Mesendoderm (in vitro differentiated cells): ENCODE measurements at regions not wholly inside any gene's neighbourhood (a gene's known extent, or its start where the extent isn't known, plus 50 kb on each side); places are given as distances from the start of the nearest gene placed in this dataset.
"Not testable (repeated sequence)": the region's sequence is repeated elsewhere in the genome, so short reads cannot be mapped to it uniquely, and the experiment has no call there.

Experiments
- DNase-seq: peaks from one replicate; pipeline ENCODE4 v3.0.0; 2013
- H2AK5ac ChIP-seq: 2 replicates; pipeline ENCODE4 v1.6.1; 2013; ENCODE audit warnings: low read length, inconsistent platforms
- H2BK120ac ChIP-seq: 2 replicates; pipeline ENCODE4 v1.6.1; 2013; ENCODE audit warnings: low read depth, mild to moderate bottlenecking, low read length, moderate library complexity, mixed read lengths
- H2BK15ac ChIP-seq: replicated peaks from 2 replicates; pipeline ENCODE4 v1.6.1; 2013; ENCODE audit warnings: low read depth, mild to moderate bottlenecking, moderate library complexity
- H2BK5ac ChIP-seq: 2 replicates; pipeline ENCODE4 v1.6.1; 2013; ENCODE audit warnings: low read length, inconsistent platforms
- H3K18ac ChIP-seq: 2 replicates; pipeline ENCODE4 v1.6.1; 2013; ENCODE audit warnings: mild to moderate bottlenecking, low read length, mixed read lengths
- H3K23ac ChIP-seq: one replicate; pipeline ENCODE4 v1.6.1; 2013; ENCODE audit warnings: low read length
- H3K27ac ChIP-seq: 2 replicates; pipeline ENCODE4 v1.5.1; 2013; ENCODE audit warnings: low read depth, mild to moderate bottlenecking, inconsistent platforms, low read length, moderate library complexity
- H3K27me3 ChIP-seq: 2 replicates; pipeline ENCODE4 v1.6.1; 2013; ENCODE audit warnings: low read length, control low read depth, mild to moderate bottlenecking, inconsistent platforms; ENCODE audit not compliant: insufficient read depth, poor library complexity
- H3K36me3 ChIP-seq: 2 replicates; pipeline ENCODE4 v1.6.1; 2013; ENCODE audit warnings: low read length, inconsistent platforms; ENCODE audit not compliant: control insufficient read depth, insufficient read depth
- H3K4ac ChIP-seq: one replicate; pipeline ENCODE4 v1.6.1; 2013; ENCODE audit warnings: low read depth, mild to moderate bottlenecking, low read length, moderate library complexity
- H3K4me1 ChIP-seq: 2 replicates; pipeline ENCODE4 v1.6.1; 2013; ENCODE audit warnings: low read depth, low read length, inconsistent platforms; ENCODE audit not compliant: control insufficient read depth
- H3K4me2 ChIP-seq: 2 replicates; pipeline ENCODE4 v1.6.1; 2013; ENCODE audit warnings: low read length
- H3K4me3 ChIP-seq: 2 replicates; pipeline ENCODE4 v1.5.1; 2013; ENCODE audit warnings: mild to moderate bottlenecking, low read length
- H3K56ac ChIP-seq: one replicate; pipeline ENCODE4 v1.6.1; 2013; ENCODE audit warnings: low read length
- H3K79me1 ChIP-seq: 2 replicates; pipeline ENCODE4 v1.6.1; 2013; ENCODE audit warnings: low read length, inconsistent platforms
- H3K79me2 ChIP-seq: 2 replicates; pipeline ENCODE4 v1.6.1; 2013; ENCODE audit warnings: mild to moderate bottlenecking, low read length; ENCODE audit not compliant: control insufficient read depth, insufficient read depth
- H3K9ac ChIP-seq: 2 replicates; pipeline ENCODE4 v1.6.1; 2013; ENCODE audit warnings: low read length, inconsistent platforms
- H4K5ac ChIP-seq: one replicate; pipeline ENCODE4 v1.6.1; 2013; ENCODE audit warnings: low read length
- H4K8ac ChIP-seq: one replicate; pipeline ENCODE4 v1.6.1; 2013; ENCODE audit warnings: low read depth, mild to moderate bottlenecking, control low read depth, low read length, moderate library complexity
- WGBS: extraction: QIAGEN DNeasy Blood & Tissue Kit; methylation state at CpG from one replicate; pipeline ENCODE4 v1.1.7; 2013; ENCODE audit warnings: low lambda C conversion rate, missing lambda C conversion rate; ENCODE audit not compliant: insufficient coverage; ENCODE audit errors: extremely low coverage; 5-methylcytosine and 5-hydroxymethylcytosine counted together

- no peaks in the 10 kb centered on the region for H3K79me1 ChIP-seq
- H3K36me3 ChIP-seq = no peaks in the 10 kb centered on the region
- no peak overlapping the region for H3K9ac ChIP-seq
- no peak overlapping the region for H2AK5ac ChIP-seq
- H3K56ac ChIP-seq = no peak overlapping the region
- H3K23ac ChIP-seq = no peak overlapping the region
- no peak overlapping the region for H3K4ac ChIP-seq
- H3K4me3 ChIP-seq = no peak overlapping the region
- H4K5ac ChIP-seq = no peak overlapping the region
- no peak overlapping the region for H3K4me2 ChIP-seq
- no peaks in the 10 kb centered on the region for H3K79me2 ChIP-seq
- H2BK15ac ChIP-seq = no peak overlapping the region
- H2BK5ac ChIP-seq = no peak overlapping the region
- H2BK120ac ChIP-seq = no peak overlapping the region
- DNase-seq = no peak
- H3K27ac ChIP-seq = no peak overlapping the region
- H3K27me3 ChIP-seq = no peaks in the 10 kb centered on the region
- WGBS = no CpG with 5 or more reads among the region's 4 CpGs
- no peaks in the 10 kb centered on the region for H3K4me1 ChIP-seq
- no peak overlapping the region for H3K18ac ChIP-seq
- H4K8ac ChIP-seq = no peak overlapping the region
Observed at GRCh38 chr17:70584255-70584654, 414.9 kb downstream of the KCNJ2 start.

GRCh38 chr17:70588003-70588402 lies 418.7 kb downstream of the KCNJ2 start:
- Histone ChIP-seq H3K56ac (no peak overlapping the region), H4K8ac (no peak overlapping the region), H3K27me3 (no peaks in the 10 kb centered on the region), H3K23ac (no peak overlapping the region), H3K9ac (no peak overlapping the region), H2BK5ac (no peak overlapping the region), H3K4me1 (no peaks in the 10 kb centered on the region), H3K4me2 (no peak overlapping the region), H3K18ac (no peak overlapping the region), H3K27ac (no peak overlapping the region), H3K79me2 (no peaks in the 10 kb centered on the region), H3K4ac (no peak overlapping the region), H3K4me3 (no peak overlapping the region), H3K79me1 (no peaks in the 10 kb centered on the region), H2BK15ac (no peak overlapping the region), H3K36me3 (no peaks in the 10 kb centered on the region), H2BK120ac (no peak overlapping the region), H4K5ac (no peak overlapping the region), H2AK5ac (no peak overlapping the region)
- no peak for DNase-seq
- no CpG with 5 or more reads among the region's 2 CpGs for WGBS

GRCh38 chr17:70597774-70598173 lies 428.4 kb downstream of the KCNJ2 start:
- Histone ChIP-seq H3K27ac (no peak overlapping the region), H3K56ac (no peak overlapping the region), H3K79me1 (no peaks in the 10 kb centered on the region), H2AK5ac (no peak overlapping the region), H2BK15ac (no peak overlapping the region), H4K8ac (no peak overlapping the region), H3K4ac (no peak overlapping the region), H3K9ac (no peak overlapping the region), H3K4me3 (no peak overlapping the region), H3K79me2 (no peaks in the 10 kb centered on the region), H4K5ac (no peak overlapping the region), H3K27me3 (no peaks in the 10 kb centered on the region), H3K18ac (no peak overlapping the region), H3K36me3 (no peaks in the 10 kb centered on the region), H2BK5ac (no peak overlapping the region), H2BK120ac (no peak overlapping the region), H3K4me2 (no peak overlapping the region), H3K23ac (no peak overlapping the region), H3K4me1 (no peaks in the 10 kb centered on the region)
- DNase-seq = no peak

GRCh38 chr17:70599198-70599597 lies 429.9 kb downstream of the KCNJ2 start:
- Histone ChIP-seq H3K23ac (no peak overlapping the region), H2BK120ac (no peak overlapping the region), H2BK15ac (no peak overlapping the region), H2BK5ac (no peak overlapping the region), H3K36me3 (no peaks in the 10 kb centered on the region), H3K18ac (no peak overlapping the region), H2AK5ac (no peak overlapping the region), H3K4me3 (no peak overlapping the region), H3K27ac (no peak overlapping the region), H3K4me2 (no peak overlapping the region), H3K9ac (no peak overlapping the region), H3K79me1 (no peaks in the 10 kb centered on the region), H3K4me1 (no peaks in the 10 kb centered on the region), H3K27me3 (no peaks in the 10 kb centered on the region), H3K79me2 (no peaks in the 10 kb centered on the region), H3K56ac (no peak overlapping the region), H4K8ac (no peak overlapping the region), H3K4ac (no peak overlapping the region), H4K5ac (no peak overlapping the region)
- DNase-seq = no peak

GRCh38 chr17:70599945-70600344 lies 430.6 kb downstream of the KCNJ2 start:
- H3K79me2 ChIP-seq, H2BK120ac ChIP-seq, H3K9ac ChIP-seq, H2BK15ac ChIP-seq, DNase-seq, H3K4me3 ChIP-seq, H3K27me3 ChIP-seq, H3K36me3 ChIP-seq, H3K4me2 ChIP-seq, H2AK5ac ChIP-seq, H2BK5ac ChIP-seq, H3K18ac ChIP-seq, H4K5ac ChIP-seq, H3K79me1 ChIP-seq, H4K8ac ChIP-seq, H3K4me1 ChIP-seq, H3K27ac ChIP-seq, H3K56ac ChIP-seq, H3K4ac ChIP-seq, H3K23ac ChIP-seq: not testable (repeated sequence)
- no CpG with 5 or more reads among the region's 3 CpGs for WGBS

- no peak overlapping the region for H2AK5ac ChIP-seq
- no peak overlapping the region for H3K4me3 ChIP-seq
- H2BK15ac ChIP-seq = no peak overlapping the region
- no peak overlapping the region for H3K9ac ChIP-seq
- no peak for DNase-seq
- no peak overlapping the region for H3K23ac ChIP-seq
- no peaks in the 10 kb centered on the region for H3K27me3 ChIP-seq
- no peaks in the 10 kb centered on the region for H3K79me2 ChIP-seq
- H3K56ac ChIP-seq = no peak overlapping the region
- H3K27ac ChIP-seq = no peak overlapping the region
- H3K18ac ChIP-seq = no peak overlapping the region
- H3K79me1 ChIP-seq = no peaks in the 10 kb centered on the region
- no peaks in the 10 kb centered on the region for H3K36me3 ChIP-seq
- H2BK120ac ChIP-seq = no peak overlapping the region
- H4K8ac ChIP-seq = no peak overlapping the region
- no CpG with 5 or more reads among the region's 4 CpGs for WGBS
- no peak overlapping the region for H3K4ac ChIP-seq
- H3K4me2 ChIP-seq = no peak overlapping the region
- H2BK5ac ChIP-seq = no peak overlapping the region
- no peak overlapping the region for H4K5ac ChIP-seq
- no peaks in the 10 kb centered on the region for H3K4me1 ChIP-seq
Observed at GRCh38 chr17:70603226-70603625, 433.9 kb downstream of the KCNJ2 start.
